HCT116 (cell line): ENCODE measurements at regions not wholly inside any gene's neighbourhood (a gene's known extent, or its start where the extent isn't known, plus 50 kb on each side); places are given as distances from the start of the nearest gene placed in this dataset.

Experiments used
- ATF3 ChIP-seq: IDR thresholded peaks from 2 replicates; pipeline ENCODE4 v1.6.1; 2012
- CTCF ChIP-seq, 3 experiments: fragments of 200-600 bp in 1 of 3; sonication (generic) in 1 of 3; IDR thresholded peaks in 2 of 3; conservative IDR thresholded peaks in 1 of 3; 2 replicates each; pipeline ENCODE4 v1.5.1; 2012 to 2017; ENCODE audit warnings: low read depth in 2 of 3, low read length in 2 of 3, antibody characterized with exemption in 1 of 3, borderline replicate concordance in 1 of 3, control low read depth in 1 of 3, mild to moderate bottlenecking in 1 of 3, mixed read lengths in 1 of 3, mixed run types in 1 of 3, moderate library complexity in 1 of 3; ENCODE audit not compliant: insufficient read depth in 1 of 3
- EGR1 ChIP-seq: IDR thresholded peaks from 2 replicates; pipeline ENCODE4 v1.6.1; 2012; ENCODE audit warnings: low read depth
- EZH2phosphoT487 ChIP-seq: fragments of 200-600 bp; IDR thresholded peaks from 2 replicates; pipeline ENCODE4 v1.6.1; 2018; ENCODE audit warnings: antibody characterized with exemption, borderline replicate concordance
- MAX ChIP-seq: IDR thresholded peaks from 2 replicates; pipeline ENCODE4 v1.6.1; 2012
- SP1 ChIP-seq: IDR thresholded peaks from 2 replicates; pipeline ENCODE4 v1.6.1; 2012; ENCODE audit warnings: low read depth

- TF ChIP-seq CTCF (IDR thresholded peaks at IDR 0.05 in 2 of 3, conservative IDR thresholded peaks at IDR 0.05 in 1 of 3; ENCODE audit: borderline replicate concordance in 1 of 3, insufficient read depth in 1 of 3, low read depth in 2 of 3, low read length in 2 of 3) (no peak), MAX (no peak), EGR1 (no peak), SP1 (no peak), ATF3 (no peak), EZH2phosphoT487 (no peak)
Measured at GRCh38 chr4:36997727-36998126, 246.8 kb upstream of the NWD2 start.
